HG03175 (cell line): ENCODE measurements at regions not wholly inside any gene's neighbourhood (a gene's known extent, or its start where the extent isn't known, plus 50 kb on each side); places are given as distances from the start of the nearest gene placed in this dataset.

ENCODE experiments used
- ATAC-seq: cut with Tn5 transposase; IDR thresholded peaks from one replicate; pipeline ENCODE4 v1.9.1; 2021; ENCODE audit warnings: mild to moderate bottlenecking, moderate library complexity; ENCODE audit not compliant: unreplicated experiment

DNA sequence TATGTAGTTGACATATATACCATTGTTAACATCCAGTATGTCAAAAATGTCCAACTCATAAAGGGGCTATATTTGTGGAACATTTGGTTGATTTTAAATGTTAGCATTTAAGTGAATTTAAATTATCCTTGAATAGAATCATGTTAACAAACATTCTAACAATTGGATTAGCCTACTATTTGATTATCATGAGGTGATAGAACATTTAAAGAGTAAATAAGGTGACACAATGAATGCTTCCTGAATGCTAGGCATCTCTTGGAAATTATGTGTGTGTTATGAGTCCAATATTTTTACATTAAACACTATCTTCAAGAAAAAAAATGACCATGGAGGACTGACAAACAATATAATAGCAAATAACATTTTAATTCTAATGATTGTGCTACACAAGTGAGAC is 901.9 kb upstream of the AGA start:
- no peak for ATAC-seq

DNA sequence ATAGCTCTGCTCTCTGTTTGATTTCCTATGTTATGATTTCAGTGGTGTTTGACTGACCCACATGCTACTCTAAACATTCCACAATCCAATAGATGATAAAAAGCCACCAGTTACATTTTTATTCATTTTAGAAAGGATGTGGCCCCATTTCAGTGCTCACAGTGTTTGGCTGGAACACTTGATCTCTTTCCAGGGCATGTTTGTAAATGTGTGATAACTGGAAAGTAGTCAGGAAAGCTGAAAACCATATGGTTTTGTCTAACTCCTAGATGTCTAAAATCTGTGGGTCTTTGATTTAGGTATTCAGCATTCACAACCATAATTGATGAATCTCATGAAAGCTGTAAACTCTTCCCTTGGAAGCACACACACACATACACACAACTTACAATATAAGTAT is 904.9 kb upstream of the AGA start:
- no peak for ATAC-seq

DNA sequence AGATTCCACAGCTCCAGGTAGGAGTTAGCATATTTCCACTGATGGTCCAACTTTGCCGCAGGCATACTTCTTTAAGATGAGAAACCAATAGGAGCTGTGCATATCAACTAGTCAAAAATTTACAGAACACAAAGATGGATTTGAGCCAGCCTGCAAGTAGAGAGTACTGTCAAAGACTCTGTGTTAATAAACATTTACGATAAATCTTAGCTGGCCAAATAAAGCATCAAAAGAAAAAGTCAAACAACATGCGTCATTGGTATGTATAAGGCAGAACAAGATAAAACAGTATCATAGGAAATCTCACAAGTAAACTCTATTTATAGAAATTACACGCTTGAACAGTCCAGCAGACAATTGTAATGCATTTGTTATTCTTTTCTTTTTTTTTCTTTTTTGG is 907.4 kb upstream of the AGA start:
- ATAC-seq: no peak

DNA sequence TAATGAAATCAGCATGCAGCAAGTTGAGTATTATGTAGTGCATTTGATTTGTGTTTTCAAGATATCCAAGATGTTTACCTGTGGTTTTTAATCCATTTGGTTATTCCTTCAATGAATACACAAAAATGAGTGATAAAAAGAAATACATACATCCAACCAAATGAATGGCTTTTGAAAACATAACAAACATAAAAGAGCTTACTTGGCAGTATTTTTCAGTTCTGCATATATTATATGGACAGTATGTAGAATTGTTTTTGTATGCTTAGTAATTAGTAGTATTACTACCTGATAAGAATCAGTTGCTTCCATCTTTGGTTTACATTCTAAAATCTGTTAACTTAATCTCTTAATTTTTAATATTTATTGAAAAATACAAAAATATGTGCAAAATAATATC is 908.9 kb upstream of the AGA start:
- ATAC-seq: no peak

DNA sequence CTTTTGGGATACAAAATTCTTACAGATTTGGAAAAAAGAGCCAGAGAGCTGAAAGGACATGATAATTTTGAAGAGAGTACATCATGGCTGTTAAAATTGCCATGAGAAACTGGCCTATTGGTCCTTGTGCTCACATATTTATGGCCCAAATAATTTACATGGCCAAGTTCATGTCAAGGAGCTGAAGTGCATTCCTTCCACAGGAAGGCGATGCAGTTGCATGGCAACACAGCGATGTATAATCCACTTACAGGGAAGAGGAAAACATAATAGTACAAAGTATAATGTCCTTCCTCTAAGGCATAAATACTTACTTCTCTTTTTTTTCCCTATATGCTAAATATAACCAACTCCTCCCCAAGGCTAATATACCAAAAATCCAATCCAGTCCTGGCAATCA is 914.5 kb upstream of the AGA start:
- no peak for ATAC-seq

DNA sequence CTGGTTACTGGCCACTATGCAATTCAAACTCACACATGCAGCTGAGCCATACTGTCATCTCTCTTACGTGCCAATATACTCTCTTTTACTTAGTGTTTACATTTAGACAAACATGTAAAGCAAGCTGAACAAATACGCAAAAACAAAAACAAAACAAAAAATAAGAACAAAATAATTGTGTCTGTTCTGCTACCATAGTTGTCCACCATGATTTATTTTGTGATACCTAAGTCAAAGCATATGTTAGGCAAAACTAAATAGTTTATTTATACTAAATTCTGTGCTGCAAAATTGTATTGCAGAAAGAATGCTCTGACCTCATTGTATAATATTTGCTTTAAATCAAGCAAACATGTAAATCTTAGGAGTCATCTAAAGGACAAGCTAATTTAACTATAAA is 943.2 kb upstream of the AGA start:
- no peak for ATAC-seq

DNA sequence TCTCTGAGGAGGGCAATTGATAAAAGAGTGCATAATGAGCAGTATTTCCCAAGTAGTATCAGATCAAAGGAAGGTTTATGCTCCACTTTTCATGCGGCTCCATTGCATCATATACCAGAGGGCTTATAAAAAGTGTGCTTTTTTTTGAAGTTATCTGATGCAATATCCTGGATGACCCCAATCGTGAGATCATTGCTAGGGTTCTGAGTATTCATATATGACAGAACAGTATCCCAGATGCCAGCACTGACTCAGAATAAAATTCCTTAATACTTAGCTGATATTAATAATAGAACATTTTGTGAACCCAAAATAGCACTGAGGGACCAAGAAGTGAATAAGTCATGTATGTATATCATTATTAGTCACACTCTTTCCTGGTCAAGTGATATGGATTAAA is 945.5 kb upstream of the AGA start:
- ATAC-seq: no peak

DNA sequence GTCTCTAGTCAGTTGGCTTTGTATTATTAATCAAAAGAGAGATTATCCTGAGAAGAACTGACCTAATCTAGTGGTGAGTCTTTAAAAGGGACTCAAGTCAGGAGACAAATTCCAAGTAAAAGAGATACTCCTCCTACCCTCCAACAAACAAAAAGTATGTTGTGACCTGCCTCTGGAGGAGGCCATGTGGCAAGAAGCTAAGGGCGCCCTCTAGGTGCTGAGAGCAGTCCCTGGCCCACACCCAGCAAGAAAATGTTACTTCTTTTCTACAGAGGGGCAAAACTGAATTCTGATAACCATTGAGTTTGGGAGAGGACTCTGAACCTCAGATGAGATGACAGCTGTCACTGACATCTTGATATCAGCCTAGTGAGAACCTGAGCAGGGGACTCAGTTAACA is 953.6 kb upstream of the AGA start:
- ATAC-seq: no peak

DNA sequence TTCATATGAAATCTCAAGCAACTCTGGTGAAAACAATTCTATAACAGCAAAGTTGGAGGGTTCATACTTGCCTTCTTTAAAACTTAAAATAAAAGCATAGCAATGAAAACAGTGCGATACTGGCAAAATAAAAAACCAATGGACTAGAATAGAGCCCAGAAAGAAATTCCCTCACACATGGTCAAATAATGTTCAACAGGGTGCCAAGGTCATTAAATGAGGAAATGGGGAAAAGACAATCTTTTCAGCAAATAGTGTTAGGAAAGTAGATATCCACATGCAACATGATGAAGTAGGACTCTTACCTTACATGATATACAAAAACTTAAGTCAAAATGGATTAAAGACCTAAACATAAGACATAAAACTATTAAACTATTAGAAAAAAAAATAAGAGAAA is 970.2 kb upstream of the AGA start:
- no peak for ATAC-seq

DNA sequence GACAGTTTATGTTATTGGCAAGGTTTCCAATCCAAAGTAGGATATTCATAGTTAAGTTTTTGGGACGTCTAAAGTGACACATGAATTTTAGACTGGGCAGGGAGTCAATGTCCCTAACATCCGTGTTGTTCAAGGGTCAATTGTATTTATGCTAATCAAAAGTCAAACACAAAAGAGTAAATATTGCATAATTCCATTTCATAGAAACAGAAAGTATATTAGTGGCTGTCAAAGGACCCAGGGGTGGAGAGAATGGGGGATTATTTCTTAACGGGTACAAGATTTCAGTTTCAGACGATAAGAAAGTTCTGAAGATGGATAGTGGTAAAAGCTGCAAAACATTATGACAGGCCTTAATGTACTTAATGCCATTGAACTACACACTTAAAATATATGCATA is 971.8 kb upstream of the AGA start:
- ATAC-seq: no peak

DNA sequence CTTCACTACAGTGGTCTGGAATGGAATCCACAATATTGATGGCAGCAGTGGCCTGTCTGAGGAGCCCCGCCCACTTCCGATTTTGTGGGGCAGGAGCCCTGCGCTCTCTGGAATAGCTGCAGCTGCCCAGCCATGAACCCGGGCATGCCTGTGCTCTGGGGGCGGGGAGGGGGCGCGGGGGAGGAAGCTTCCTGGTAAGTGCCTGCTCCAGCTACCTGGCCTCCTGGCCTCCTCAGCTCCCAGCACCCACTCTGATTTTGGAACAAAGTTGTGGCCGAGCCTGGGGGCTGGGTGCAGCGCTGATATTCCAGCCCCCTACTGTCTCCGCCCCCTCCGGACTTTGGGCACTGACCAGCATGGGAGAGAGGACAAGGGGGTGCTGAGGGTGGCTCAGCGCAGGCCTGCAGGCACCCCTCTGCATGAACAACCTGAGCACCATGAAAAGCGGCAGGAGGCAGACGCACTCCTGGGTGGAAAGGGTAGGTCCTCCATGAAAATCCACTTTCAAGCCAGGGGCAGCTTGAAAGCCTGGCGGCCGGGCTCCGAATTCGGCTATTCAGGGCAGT is 972.7 kb upstream of the AGA start:
- no peak for ATAC-seq

DNA sequence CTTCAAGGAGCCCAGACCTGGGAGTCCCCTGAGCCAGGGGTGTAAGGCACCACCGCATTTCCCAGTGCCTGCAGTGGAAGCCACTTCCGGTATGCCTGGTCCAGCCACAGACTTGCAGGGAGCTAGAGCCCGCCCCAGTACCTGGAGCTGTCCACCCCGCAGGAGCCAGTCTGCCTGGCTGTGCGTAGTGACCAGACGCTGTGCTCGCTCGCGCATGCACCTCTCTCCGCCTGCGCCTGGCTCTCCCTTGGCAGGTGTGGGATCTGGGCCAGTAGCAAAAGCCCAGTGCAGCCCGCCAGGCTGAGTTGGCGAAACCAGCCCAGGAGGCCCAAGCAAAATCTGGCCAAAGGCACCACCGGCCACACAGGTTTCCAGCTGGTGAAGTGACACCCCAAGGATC is 973.7 kb upstream of the AGA start:
- no peak for ATAC-seq

DNA sequence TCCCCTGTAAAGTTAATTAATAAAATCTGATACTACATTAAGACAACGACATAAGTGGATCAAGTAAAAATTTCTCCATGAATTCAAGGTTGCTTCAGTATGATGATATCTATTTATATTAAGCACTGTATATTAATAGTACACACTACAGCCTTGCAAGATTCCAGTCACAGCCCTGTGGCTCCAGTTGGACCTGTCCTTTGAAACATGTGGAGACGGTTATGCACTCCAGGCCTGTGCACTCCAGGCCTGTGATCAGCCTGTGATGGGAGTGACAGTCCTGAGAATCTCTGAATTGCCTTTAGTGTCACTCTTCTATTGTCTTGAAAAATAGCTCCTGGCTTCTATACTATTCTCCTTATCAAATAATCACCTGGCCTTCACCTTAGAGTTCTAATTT is 981.1 kb upstream of the AGA start:
- no peak for ATAC-seq

DNA sequence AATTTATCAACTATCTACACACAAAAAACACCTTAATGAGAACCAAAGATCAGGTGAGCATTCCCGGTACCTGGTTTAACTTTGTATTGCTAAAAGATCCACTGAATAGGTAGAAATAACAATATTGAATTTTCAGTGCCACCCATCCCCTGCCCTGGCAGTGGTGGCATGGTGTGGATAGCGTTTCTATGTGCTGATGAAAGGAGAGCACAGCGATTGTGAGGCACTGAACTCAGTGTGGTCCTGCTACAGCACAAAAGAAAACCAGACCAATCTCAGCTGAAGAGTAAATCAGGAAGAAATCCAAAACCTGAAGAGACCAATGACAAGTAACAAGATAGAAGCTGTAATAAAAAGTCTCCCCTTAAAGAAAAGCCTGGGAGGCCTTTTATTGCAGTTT is 984.6 kb upstream of the AGA start:
- no peak for ATAC-seq

DNA sequence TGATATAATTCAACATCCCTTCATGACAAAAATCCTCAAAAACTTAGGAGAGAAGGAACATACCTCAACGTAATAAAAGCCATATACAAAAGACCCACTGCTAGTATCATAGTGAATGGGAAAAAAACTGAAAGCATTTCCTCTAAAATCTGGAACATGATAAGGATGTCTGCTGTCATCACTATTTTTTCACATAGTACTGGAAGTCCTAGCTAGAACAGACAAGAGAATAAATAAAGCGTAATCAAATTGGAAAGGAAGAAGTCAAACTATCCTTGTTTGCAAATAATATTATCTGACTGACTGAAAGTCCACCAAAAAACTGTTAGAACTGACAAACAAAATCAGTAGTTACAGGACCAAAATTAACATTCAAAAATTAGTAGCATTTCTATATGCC is 985.4 kb upstream of the AGA start:
- ATAC-seq: no peak

DNA sequence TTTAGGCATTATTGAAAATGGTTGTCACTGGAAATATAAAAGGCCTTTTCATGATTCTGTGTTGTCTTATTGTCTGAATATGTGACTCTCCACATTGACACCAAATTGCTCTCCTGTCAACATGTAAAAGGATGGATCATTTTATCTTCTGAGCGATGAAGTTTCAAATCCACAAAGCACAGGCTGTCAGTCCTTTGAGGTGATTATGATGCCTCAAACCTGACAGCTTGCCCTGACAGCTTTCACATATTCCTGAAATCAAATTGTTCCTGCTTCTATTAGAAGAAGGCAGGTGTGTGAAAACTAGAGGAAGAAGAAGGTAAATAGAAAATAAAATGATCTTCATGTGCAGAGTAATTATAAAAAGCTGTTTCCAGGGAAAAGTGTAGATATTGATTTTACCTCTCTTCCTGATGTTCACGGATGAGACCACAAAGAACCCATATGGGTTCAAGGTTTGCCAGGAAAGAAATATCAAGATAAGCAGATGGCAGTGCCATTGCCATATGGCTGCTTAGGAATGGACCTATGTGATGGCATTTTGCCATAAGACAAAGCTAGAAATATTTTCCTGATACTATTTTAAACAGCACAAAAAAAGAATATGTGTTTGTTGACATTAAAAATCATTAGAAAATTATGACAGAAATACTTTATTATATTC is 1006.3 kb upstream of the AGA start:
- no peak for ATAC-seq

DNA sequence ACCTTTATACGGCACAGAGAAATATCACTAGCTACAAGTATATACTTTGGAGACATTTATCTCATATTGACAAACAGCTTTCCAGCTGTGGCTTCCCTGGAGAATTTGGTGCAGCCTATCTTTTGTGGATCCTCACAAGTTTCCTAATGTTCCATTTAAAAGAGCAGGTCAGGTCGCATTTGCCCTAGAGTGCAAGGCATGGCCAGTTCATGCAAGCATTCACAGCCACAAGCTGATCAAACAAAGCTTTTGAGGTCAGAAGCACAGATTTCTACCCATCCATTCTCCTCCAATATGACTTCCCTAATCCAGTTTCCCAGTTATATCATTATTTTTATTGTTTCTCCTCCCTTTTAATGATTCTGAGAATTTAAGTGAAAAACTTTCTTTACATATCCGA is 1008.4 kb upstream of the AGA start:
- ATAC-seq: no peak

DNA sequence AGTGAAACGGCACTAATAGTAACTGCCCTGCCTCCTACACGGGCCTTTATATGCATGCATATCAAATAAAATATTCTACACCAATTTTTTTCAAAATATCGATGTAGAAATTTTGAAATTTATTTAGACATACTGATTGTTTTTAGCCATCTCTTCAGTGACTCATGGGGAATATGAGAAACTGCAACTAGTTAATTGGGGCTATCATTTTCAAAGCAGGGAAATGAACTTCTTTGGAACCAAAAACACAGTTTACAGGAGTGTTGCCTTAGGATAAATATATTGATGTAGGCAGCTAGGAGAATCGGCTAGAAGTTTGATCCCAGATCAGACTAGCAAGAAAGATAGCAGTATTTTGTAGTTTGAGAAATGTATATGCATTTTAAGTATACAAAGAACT is 1010.8 kb upstream of the AGA start:
- ATAC-seq: no peak

DNA sequence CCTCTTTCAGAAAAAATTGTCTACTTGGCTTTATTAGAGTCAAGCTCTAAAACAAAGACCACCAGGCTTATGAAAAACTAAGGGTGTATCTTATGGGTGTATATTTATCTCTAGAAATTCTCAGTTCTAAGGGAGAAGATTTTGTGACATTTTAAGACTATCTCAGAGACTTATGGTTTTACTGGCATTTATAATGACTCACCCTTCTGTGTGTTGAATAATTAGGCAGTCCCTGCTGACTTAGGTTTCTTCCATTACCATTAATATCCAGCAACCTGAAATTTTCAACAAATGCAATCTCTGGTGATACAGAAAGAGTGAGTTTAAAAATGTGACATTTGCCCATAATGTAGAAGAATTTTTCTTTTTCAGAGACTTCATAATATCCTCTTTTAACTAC is 1015.0 kb upstream of the AGA start:
- no peak for ATAC-seq

DNA sequence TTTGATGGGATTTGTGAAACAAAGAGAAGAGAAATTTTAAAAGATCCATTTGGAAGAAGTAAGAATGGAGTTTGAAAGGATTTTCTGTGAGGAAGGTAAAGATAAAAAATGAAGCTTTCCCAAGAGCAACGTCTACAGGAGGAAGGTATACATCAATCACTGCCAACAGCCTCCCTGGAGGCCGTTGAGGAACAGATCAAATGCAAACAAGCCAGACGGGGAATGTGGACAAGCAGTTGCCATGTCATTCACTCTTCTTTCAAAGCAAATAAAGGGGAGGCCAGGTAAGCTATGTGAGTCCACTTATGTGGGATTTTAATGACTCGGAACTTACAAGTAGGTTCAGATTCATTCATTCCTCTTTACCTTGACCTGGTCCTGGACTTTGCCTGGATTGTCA is 1020.5 kb upstream of the AGA start:
- ATAC-seq: no peak

DNA sequence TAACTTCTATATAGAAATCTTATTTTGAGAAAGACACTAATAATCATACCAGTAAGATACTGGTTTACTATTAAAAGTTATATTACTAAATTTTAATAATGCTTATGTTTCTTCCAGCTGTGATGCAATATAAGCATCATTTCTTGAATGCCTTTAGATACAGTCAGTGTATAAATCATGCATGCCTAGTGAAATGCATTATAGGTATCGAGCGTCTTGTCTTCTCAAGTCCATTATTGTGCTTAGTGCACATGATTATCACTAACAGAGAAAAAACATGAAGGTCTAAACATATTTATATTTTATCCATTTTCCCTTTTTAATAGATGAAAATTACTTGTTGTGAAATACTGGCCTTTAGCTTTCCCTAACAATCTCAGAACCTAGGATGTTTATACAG is 1021.5 kb upstream of the AGA start:
- ATAC-seq: no peak

DNA sequence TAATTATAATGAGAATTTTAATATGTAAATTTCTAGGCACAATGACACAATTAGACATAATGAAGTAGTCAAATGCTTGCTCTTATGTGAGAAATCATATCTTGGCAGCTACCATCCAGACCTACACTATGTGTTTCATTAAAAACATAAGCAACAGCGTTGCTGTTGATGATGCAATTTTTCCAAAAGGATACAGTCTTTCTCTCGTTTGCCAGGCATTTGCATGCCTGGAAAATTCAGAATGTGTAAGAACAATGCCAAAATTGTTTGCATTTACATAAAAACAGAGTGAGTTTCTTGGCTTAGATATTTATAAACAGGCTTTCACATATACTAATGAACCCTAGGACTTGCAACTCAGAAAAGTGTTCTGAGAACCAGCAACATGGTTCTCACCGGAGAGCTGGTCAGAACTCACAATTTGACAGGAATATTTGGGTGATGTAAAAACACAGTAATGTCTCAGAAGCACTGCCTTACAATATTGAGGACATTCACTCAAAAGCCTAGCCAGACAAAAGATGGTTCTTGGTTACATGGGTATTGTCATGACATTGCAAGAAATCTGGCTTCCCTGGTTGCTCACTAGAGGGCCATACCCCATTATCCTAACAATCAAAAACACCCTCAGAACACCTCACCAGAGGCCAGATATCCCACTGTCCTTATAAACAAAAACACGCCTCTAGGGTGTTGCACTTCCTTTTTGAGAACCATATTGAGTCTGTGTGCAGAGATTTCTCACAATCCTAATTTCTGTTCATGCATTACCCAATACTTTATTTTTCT is 1029.0 kb upstream of the AGA start:
- ATAC-seq: no peak

DNA sequence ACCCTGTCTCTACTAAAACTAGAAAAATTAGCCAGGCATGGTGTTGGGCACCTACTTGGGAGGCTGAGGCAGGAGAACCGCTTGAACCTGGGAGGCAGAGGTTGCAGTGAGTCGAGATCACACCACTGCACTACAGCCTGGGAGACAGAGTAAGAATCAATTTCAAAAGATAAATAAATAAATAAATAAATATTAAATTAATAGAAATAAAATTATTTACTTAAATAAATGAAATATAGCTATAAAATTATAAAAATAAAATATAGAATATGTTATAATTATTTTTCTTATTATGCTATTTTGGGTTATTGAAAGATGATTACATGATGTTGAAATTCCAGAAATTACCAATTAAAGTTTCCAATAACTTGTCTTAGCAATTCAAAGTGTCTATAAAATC is 1029.8 kb upstream of the AGA start:
- no peak for ATAC-seq
